ENCODE measurements at regions not wholly inside any gene's neighbourhood (a gene's known extent, or its start where the extent isn't known, plus 50 kb on each side); places are given as distances from the start of the nearest gene placed in this dataset.
"Not testable (repeated sequence)": the region's sequence is repeated elsewhere in the genome, so short reads cannot be mapped to it uniquely, and the experiment has no call there.

DNA sequence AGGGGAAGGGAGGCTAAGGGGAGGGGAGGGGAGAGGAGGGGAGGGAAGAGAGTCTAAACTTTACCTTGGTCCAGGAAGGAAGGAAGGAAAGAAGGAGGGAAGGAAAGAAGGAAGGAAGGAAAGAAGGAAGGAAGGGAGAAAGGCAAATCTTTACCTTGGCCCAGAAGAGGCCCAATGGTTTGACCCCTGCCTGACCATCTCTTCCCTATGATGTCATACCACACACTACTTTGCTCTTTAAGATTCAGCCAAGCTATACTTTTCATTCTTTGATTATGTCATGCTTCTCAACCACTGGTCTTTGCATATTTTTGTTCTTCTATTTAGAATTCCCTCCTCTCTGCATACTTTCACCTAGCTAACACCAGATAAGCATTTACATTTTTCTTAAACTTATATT lies 1077.5 kb downstream of the PCDH9 start:
- no peak for ATAC-seq
- TF ChIP-seq, protein P1, sequence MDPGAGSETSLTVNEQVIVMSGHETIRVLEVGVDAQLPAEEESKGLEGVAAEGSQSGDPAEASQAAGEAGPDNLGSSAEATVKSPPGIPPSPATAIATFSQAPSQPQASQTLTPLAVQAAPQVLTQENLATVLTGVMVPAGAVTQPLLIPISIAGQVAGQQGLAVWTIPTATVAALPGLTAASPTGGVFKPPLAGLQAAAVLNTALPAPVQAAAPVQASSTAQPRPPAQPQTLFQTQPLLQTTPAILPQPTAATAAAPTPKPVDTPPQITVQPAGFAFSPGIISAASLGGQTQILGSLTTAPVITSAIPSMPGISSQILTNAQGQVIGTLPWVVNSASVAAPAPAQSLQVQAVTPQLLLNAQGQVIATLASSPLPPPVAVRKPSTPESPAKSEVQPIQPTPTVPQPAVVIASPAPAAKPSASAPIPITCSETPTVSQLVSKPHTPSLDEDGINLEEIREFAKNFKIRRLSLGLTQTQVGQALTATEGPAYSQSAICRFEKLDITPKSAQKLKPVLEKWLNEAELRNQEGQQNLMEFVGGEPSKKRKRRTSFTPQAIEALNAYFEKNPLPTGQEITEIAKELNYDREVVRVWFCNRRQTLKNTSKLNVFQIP (CRISPR knock-in tag; IDR thresholded peaks at IDR 0.05; ENCODE audit: borderline replicate concordance, low read depth), result no peak
- TF ChIP-seq ZFP3 (CRISPR knock-in tag; IDR thresholded peaks at IDR 0.05) (no peak), PPARA (CRISPR knock-in tag; IDR thresholded peaks at IDR 0.05; ENCODE audit: borderline replicate concordance) (no peak), ARNTL (CRISPR knock-in tag; IDR thresholded peaks at IDR 0.05; ENCODE audit: borderline replicate concordance, low read depth) (no peak), ZNF8 (CRISPR knock-in tag; IDR thresholded peaks at IDR 0.05) (no peak), SNAI2 (CRISPR knock-in tag; IDR thresholded peaks at IDR 0.05) (no peak), ZNF70 (CRISPR knock-in tag; IDR thresholded peaks at IDR 0.05) (no peak), BACH2 (CRISPR knock-in tag; IDR thresholded peaks at IDR 0.05; ENCODE audit: borderline replicate concordance) (no peak), GLIS3 (CRISPR knock-in tag; IDR thresholded peaks at IDR 0.05) (no peak), TCF4 (CRISPR knock-in tag; IDR thresholded peaks at IDR 0.05; ENCODE audit: borderline replicate concordance) (no peak), OSR1 (CRISPR knock-in tag; IDR thresholded peaks at IDR 0.05) (no peak)
- TF ChIP-seq, protein P2, sequence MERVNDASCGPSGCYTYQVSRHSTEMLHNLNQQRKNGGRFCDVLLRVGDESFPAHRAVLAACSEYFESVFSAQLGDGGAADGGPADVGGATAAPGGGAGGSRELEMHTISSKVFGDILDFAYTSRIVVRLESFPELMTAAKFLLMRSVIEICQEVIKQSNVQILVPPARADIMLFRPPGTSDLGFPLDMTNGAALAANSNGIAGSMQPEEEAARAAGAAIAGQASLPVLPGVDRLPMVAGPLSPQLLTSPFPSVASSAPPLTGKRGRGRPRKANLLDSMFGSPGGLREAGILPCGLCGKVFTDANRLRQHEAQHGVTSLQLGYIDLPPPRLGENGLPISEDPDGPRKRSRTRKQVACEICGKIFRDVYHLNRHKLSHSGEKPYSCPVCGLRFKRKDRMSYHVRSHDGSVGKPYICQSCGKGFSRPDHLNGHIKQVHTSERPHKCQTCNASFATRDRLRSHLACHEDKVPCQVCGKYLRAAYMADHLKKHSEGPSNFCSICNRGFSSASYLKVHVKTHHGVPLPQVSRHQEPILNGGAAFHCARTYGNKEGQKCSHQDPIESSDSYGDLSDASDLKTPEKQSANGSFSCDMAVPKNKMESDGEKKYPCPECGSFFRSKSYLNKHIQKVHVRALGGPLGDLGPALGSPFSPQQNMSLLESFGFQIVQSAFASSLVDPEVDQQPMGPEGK (CRISPR knock-in tag; IDR thresholded peaks at IDR 0.05; ENCODE audit: borderline replicate concordance), result no peak
- TF ChIP-seq, protein P3, sequence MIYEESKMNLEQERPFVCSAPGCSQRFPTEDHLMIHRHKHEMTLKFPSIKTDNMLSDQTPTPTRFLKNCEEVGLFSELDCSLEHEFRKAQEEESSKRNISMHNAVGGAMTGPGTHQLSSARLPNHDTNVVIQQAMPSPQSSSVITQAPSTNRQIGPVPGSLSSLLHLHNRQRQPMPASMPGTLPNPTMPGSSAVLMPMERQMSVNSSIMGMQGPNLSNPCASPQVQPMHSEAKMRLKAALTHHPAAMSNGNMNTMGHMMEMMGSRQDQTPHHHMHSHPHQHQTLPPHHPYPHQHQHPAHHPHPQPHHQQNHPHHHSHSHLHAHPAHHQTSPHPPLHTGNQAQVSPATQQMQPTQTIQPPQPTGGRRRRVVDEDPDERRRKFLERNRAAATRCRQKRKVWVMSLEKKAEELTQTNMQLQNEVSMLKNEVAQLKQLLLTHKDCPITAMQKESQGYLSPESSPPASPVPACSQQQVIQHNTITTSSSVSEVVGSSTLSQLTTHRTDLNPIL (CRISPR knock-in tag; IDR thresholded peaks at IDR 0.05; ENCODE audit: low read depth), result no peak
- TF ChIP-seq, protein P4, sequence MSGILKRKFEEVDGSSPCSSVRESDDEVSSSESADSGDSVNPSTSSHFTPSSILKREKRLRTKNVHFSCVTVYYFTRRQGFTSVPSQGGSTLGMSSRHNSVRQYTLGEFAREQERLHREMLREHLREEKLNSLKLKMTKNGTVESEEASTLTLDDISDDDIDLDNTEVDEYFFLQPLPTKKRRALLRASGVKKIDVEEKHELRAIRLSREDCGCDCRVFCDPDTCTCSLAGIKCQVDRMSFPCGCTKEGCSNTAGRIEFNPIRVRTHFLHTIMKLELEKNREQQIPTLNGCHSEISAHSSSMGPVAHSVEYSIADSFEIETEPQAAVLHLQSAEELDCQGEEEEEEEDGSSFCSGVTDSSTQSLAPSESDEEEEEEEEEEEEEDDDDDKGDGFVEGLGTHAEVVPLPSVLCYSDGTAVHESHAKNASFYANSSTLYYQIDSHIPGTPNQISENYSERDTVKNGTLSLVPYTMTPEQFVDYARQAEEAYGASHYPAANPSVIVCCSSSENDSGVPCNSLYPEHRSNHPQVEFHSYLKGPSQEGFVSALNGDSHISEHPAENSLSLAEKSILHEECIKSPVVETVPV (CRISPR knock-in tag; IDR thresholded peaks at IDR 0.05), result no peak

GRCh38 chr13:66144357-66144756 lies 1085.8 kb downstream of the PCDH9 start:
- ATAC-seq, result not testable (repeated sequence)

DNA sequence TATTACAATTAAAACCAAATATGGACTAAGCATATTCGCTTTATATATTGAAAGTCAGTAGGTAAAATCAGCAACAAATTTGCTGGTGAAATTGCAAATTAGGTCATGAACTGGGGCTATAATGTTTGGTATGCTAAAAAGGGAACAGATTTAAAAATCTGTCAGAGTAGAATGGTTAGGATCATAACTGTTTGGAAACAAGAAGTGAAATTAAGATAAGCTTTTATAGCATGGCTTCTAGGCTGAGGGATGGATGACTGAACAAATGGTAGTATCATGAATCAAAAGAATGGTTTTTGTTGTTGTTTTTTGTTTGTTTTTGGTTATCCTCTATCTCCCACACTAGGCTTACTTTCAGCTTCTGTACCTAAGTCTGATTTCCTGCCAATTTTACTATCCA lies 1090.4 kb downstream of the PCDH9 start:
- TF ChIP-seq TOX (CRISPR knock-in tag; IDR thresholded peaks at IDR 0.05; ENCODE audit: borderline replicate concordance), result no peak
- TF ChIP-seq, protein P1 (CRISPR knock-in tag; IDR thresholded peaks at IDR 0.05; ENCODE audit: borderline replicate concordance, low read depth), result no peak
- TF ChIP-seq, protein P4 (CRISPR knock-in tag; IDR thresholded peaks at IDR 0.05), result no peak
- TF ChIP-seq ZFP30 (CRISPR knock-in tag; IDR thresholded peaks at IDR 0.05), result no peak
- no peak for TF ChIP-seq ZFP3 (CRISPR knock-in tag; IDR thresholded peaks at IDR 0.05)
- no peak for TF ChIP-seq RARB (CRISPR knock-in tag; IDR thresholded peaks at IDR 0.05)
- TF ChIP-seq TCF4 (CRISPR knock-in tag; IDR thresholded peaks at IDR 0.05; ENCODE audit: borderline replicate concordance), result no peak
- TF ChIP-seq OSR1 (CRISPR knock-in tag; IDR thresholded peaks at IDR 0.05), result no peak
- TF ChIP-seq CSDC2 (CRISPR knock-in tag; IDR thresholded peaks at IDR 0.05), result no peak
- TF ChIP-seq ZNF565 (CRISPR knock-in tag; conservative IDR thresholded peaks at IDR 0.05; ENCODE audit: low read depth), result no peak
- no peak for TF ChIP-seq ZNF8 (CRISPR knock-in tag; IDR thresholded peaks at IDR 0.05)
- TF ChIP-seq ZC3H10 (CRISPR knock-in tag; IDR thresholded peaks at IDR 0.05), result no peak
- TF ChIP-seq, protein P5, sequence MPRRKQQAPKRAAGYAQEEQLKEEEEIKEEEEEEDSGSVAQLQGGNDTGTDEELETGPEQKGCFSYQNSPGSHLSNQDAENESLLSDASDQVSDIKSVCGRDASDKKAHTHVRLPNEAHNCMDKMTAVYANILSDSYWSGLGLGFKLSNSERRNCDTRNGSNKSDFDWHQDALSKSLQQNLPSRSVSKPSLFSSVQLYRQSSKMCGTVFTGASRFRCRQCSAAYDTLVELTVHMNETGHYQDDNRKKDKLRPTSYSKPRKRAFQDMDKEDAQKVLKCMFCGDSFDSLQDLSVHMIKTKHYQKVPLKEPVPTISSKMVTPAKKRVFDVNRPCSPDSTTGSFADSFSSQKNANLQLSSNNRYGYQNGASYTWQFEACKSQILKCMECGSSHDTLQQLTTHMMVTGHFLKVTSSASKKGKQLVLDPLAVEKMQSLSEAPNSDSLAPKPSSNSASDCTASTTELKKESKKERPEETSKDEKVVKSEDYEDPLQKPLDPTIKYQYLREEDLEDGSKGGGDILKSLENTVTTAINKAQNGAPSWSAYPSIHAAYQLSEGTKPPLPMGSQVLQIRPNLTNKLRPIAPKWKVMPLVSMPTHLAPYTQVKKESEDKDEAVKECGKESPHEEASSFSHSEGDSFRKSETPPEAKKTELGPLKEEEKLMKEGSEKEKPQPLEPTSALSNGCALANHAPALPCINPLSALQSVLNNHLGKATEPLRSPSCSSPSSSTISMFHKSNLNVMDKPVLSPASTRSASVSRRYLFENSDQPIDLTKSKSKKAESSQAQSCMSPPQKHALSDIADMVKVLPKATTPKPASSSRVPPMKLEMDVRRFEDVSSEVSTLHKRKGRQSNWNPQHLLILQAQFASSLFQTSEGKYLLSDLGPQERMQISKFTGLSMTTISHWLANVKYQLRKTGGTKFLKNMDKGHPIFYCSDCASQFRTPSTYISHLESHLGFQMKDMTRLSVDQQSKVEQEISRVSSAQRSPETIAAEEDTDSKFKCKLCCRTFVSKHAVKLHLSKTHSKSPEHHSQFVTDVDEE (CRISPR knock-in tag; IDR thresholded peaks at IDR 0.05), result no peak
- no peak for TF ChIP-seq ISL1 (CRISPR knock-in tag; IDR thresholded peaks at IDR 0.05)
- TF ChIP-seq, protein P3 (CRISPR knock-in tag; IDR thresholded peaks at IDR 0.05; ENCODE audit: low read depth), result no peak
- ATAC-seq, result no peak
